ENCODE measurements at regions not wholly inside any gene's neighbourhood (a gene's known extent, or its start where the extent isn't known, plus 50 kb on each side); places are given as distances from the start of the nearest gene placed in this dataset.
"Not testable (repeated sequence)": the region's sequence is repeated elsewhere in the genome, so short reads cannot be mapped to it uniquely, and the experiment has no call there.

- Mint-ChIP-seq H3K9me3 (peaks cover 3% of the 10 kb centered on the region), H3K4me1 (ENCODE audit: low read depth) (no peaks in the 10 kb centered on the region), H3K4me3 (no peak overlapping the region), H3K36me3 (ENCODE audit: low read depth) (no peaks in the 10 kb centered on the region), H3K27ac (no peak overlapping the region), H3K27me3 (no peaks in the 10 kb centered on the region)
- intact Hi-C loops (cut with micrococcal nuclease), result no loop called here
Measured at GRCh38 chr10:123221418-123221817, 67.2 kb downstream of the BUB3 start.

- H3K27ac Mint-ChIP-seq, result no peak overlapping the region
- no peaks in the 10 kb centered on the region for H3K9me3 Mint-ChIP-seq
- intact Hi-C loops (cut with micrococcal nuclease), result no loop called here
- H3K4me1 Mint-ChIP-seq (ENCODE audit: low read depth), result no peaks in the 10 kb centered on the region
- H3K36me3 Mint-ChIP-seq (ENCODE audit: low read depth), result no peaks in the 10 kb centered on the region
- H3K27me3 Mint-ChIP-seq, result no peaks in the 10 kb centered on the region
- H3K4me3 Mint-ChIP-seq, result no peak overlapping the region
Measured at GRCh38 chr10:123222832-123223231, 68.6 kb downstream of the BUB3 start.

- intact Hi-C loops (cut with micrococcal nuclease), result no loop called here
- no peak overlapping the region for H3K27ac Mint-ChIP-seq
- no peaks in the 10 kb centered on the region for H3K27me3 Mint-ChIP-seq
- H3K36me3 Mint-ChIP-seq (ENCODE audit: low read depth), result no peaks in the 10 kb centered on the region
- no peaks in the 10 kb centered on the region for H3K4me1 Mint-ChIP-seq (ENCODE audit: low read depth)
- H3K4me3 Mint-ChIP-seq, result no peak overlapping the region
- H3K9me3 Mint-ChIP-seq, result peaks cover 10% of the 10 kb centered on the region
Measured at GRCh38 chr10:123227706-123228105, 73.5 kb downstream of the BUB3 start.

DNA sequence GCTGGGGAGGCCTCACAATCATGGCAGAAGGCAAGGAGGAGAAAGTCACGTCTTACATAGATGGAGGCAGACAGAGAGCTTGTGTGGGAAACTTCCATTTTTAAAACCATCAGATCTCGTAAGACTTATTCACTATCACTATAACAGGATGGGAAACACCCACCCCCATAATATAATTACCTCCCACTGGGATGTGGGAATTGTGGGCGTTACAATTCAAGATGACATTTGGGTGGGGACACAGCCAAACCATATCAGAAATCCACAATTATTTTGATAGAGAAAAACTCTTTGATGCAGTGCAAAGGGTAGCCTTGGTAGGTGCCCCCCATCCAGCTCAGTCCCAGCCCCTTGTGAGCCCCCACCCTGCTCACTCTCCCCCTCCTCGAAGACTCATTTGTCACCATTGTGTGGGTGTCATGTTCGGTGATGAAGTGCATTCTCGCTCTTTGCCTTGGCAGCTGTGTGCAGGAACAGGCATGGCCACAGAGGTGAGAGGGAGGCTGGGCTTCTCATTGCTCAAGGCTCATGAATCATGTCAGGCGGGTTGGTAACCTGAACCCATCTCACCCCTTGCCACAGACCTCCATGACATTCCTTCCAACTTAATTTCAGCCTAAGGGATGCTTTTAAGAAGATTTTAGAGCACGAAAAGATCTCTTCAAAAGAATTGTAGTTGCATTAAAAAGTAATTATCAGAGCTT, 75.9 kb downstream of the BUB3 start:
- Mint-ChIP-seq H3K4me3 (no peak overlapping the region), H3K36me3 (ENCODE audit: low read depth) (no peaks in the 10 kb centered on the region), H3K27me3 (no peaks in the 10 kb centered on the region), H3K4me1 (ENCODE audit: low read depth) (no peaks in the 10 kb centered on the region), H3K9me3 (peaks cover 27% of the 10 kb centered on the region), H3K27ac (no peak overlapping the region)
- intact Hi-C loops (cut with micrococcal nuclease), result no loop called here

- H3K27me3 Mint-ChIP-seq; H3K4me3 Mint-ChIP-seq; H3K4me1 Mint-ChIP-seq (ENCODE audit: low read depth); H3K36me3 Mint-ChIP-seq (ENCODE audit: low read depth); H3K27ac Mint-ChIP-seq; intact Hi-C loops (cut with micrococcal nuclease): not testable (repeated sequence)
- H3K9me3 Mint-ChIP-seq, result peaks cover 35% of the 10 kb centered on the region
Measured at GRCh38 chr10:123232879-123233278, 78.7 kb downstream of the BUB3 start.

DNA sequence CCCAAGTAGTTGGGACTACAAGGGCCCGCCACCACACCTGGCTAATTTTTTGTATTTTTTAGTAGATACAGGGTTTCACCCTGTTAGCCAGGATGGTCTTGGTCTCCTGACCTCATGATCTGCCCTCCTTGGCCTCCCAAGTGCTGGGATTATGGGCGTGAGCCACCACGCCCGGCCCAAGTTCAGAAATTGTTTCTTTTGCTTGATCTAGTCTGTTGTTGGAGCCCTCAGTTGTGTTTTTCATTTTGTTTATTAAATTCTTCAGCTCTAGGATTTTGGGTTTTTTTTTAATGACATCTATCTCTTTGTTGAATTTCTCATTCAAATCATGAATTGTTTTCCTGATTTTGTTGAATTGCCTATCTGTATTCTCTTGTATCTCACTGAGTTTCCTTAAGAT, 80.8 kb downstream of the BUB3 start:
- not testable (repeated sequence) for H3K36me3 Mint-ChIP-seq (ENCODE audit: low read depth); H3K27ac Mint-ChIP-seq

GRCh38 chr10:123236126-123236525, 81.9 kb downstream of the BUB3 start:
- intact Hi-C loops (cut with micrococcal nuclease), result no loop called here
- no peaks in the 10 kb centered on the region for H3K4me1 Mint-ChIP-seq (ENCODE audit: low read depth)
- no peaks in the 10 kb centered on the region for H3K27me3 Mint-ChIP-seq
- no peak overlapping the region for H3K27ac Mint-ChIP-seq
- H3K4me3 Mint-ChIP-seq, result no peak overlapping the region
- H3K9me3 Mint-ChIP-seq, result peaks cover 25% of the 10 kb centered on the region
- H3K36me3 Mint-ChIP-seq (ENCODE audit: low read depth), result no peaks in the 10 kb centered on the region

More for the DNA sequence above, 80.8 kb downstream of the BUB3 start:
- H3K4me1 Mint-ChIP-seq (ENCODE audit: low read depth); H3K4me3 Mint-ChIP-seq; H3K27me3 Mint-ChIP-seq; intact Hi-C loops (cut with micrococcal nuclease): not testable (repeated sequence)
- peaks cover 28% of the 10 kb centered on the region for H3K9me3 Mint-ChIP-seq

DNA sequence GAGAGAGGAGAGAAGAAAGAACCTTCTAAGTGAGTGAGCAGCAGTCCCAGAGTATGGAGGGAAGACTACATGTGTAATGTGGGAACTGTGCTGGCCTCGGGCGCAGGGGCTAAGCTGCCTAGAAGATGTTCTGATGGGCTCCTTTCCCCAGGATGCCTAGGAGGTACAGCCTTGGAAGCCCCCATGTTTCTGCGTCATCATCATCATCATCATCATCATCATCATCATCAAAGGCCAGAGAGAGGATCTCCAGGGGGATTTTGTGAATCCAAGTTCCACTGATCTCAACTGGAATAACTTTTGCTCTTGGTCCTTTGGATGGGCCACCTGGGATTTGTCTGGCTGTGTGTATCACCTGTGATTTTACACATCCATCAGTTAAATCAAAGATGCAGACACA, 86.0 kb downstream of the BUB3 start:
- H3K27me3 Mint-ChIP-seq, result no peaks in the 10 kb centered on the region
- no peaks in the 10 kb centered on the region for H3K36me3 Mint-ChIP-seq (ENCODE audit: low read depth)
- H3K27ac Mint-ChIP-seq, result no peak overlapping the region
- peaks cover 5% of the 10 kb centered on the region for H3K4me1 Mint-ChIP-seq (ENCODE audit: low read depth)
- no peak overlapping the region for H3K4me3 Mint-ChIP-seq
- intact Hi-C loops (cut with micrococcal nuclease), result no loop called here
- peaks cover 6% of the 10 kb centered on the region for H3K9me3 Mint-ChIP-seq

- no peak overlapping the region for H3K4me3 Mint-ChIP-seq
- intact Hi-C loops (cut with micrococcal nuclease), result no loop called here
- H3K4me1 Mint-ChIP-seq (ENCODE audit: low read depth), result peaks cover 5% of the 10 kb centered on the region
- no peaks in the 10 kb centered on the region for H3K27me3 Mint-ChIP-seq
- peaks cover under 1% of the 10 kb centered on the region for H3K9me3 Mint-ChIP-seq
- no peak overlapping the region for H3K27ac Mint-ChIP-seq
- H3K36me3 Mint-ChIP-seq (ENCODE audit: low read depth), result no peaks in the 10 kb centered on the region
Measured at GRCh38 chr10:123240776-123241175, 86.6 kb downstream of the BUB3 start.

DNA sequence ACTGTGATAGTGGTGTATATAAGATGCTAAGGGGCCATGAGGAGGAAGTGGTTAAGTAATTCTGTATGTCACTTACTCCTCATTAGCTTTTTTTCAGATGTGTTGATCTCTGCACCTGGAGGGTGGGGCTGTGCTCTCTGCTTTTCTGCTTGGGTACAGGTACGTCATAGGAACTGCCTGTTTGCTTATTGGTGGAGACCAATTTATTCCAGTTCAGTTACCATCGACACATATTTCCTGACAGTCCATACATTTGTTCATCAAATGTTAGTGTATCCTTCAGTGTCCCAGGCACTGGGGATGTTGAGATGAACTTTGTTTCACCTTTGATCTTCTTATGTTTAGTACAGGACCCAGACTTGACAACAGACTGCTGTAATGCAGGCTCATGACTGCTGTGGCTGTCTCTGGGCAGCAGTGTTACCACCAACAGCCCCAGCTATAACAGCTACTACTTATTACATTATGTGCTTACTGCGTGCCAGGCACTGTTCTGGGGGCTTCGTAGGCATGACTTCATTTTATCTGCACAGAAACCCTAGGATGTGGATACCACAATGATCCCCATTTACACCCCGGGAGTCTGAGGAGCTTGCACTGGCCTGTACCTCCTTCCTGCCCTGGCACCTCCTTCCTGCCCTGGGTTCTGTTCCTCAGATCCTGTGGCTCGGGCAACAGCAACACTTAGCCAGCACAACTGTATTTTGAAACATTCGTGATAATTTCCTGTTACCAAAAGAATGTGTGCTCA, 87.4 kb downstream of the BUB3 start:
- Mint-ChIP-seq H3K4me3 (no peak overlapping the region), H3K9me3 (no peaks in the 10 kb centered on the region), H3K27me3 (no peaks in the 10 kb centered on the region), H3K27ac (no peak overlapping the region), H3K36me3 (ENCODE audit: low read depth) (no peaks in the 10 kb centered on the region), H3K4me1 (ENCODE audit: low read depth) (peaks cover 5% of the 10 kb centered on the region)
- intact Hi-C loops (cut with micrococcal nuclease), result no loop called here

DNA sequence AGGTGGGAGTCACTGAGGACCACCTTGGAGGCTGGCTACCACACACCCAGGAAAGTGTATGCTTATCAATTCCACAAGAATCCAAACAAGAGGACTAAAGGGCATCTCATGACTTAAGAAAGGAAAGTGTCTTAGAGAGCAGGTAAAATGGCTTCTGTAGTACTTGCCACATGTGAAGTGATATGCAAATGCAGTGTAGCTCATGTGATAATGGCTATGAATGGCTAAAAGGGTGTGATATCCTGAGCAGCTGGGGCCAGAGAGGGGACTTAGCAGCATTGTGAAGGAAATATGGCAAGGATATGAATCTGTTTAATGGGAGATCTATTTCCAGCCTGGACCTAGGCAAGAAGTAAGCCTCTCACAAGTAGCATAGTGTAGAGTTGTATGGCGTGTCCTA, 90.5 kb downstream of the BUB3 start:
- H3K4me3 Mint-ChIP-seq, result no peak overlapping the region
- peaks cover 5% of the 10 kb centered on the region for H3K4me1 Mint-ChIP-seq (ENCODE audit: low read depth)

GRCh38 chr10:123245264-123245663, 91.1 kb downstream of the BUB3 start:
- Mint-ChIP-seq H3K4me3 (no peak overlapping the region), H3K4me1 (ENCODE audit: low read depth) (peaks cover 5% of the 10 kb centered on the region), H3K9me3 (no peaks in the 10 kb centered on the region), H3K27ac (no peak overlapping the region), H3K27me3 (no peaks in the 10 kb centered on the region), H3K36me3 (ENCODE audit: low read depth) (no peaks in the 10 kb centered on the region)
- intact Hi-C loops (cut with micrococcal nuclease), result no loop called here

More for the DNA sequence above, 90.5 kb downstream of the BUB3 start:
- H3K36me3 Mint-ChIP-seq (ENCODE audit: low read depth), result no peaks in the 10 kb centered on the region
- H3K9me3 Mint-ChIP-seq, result no peaks in the 10 kb centered on the region
- no peak overlapping the region for H3K27ac Mint-ChIP-seq
- intact Hi-C loops (cut with micrococcal nuclease), result no loop called here
- H3K27me3 Mint-ChIP-seq, result no peaks in the 10 kb centered on the region

DNA sequence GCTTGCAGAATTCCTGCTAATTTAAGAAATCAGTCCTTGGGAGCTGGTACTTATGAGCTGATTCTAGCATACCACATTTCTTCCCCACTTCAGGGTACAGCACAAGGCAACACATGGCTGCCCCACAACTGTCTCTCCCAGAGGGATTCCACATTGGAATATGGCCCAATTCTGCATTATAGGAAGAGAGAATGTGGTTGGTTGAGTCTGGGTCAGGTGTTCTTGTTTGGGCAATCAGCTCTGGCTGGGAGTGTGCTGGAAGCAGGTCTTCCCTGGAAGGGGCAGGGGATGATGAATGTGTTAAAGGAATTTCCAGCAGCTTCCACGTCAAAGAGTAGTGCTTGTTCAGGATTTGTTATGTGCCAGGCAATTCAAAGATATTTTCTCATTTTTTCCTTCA, 95.7 kb downstream of the BUB3 start:
- Mint-ChIP-seq H3K9me3 (no peaks in the 10 kb centered on the region), H3K4me3 (no peak overlapping the region), H3K4me1 (ENCODE audit: low read depth) (no peaks in the 10 kb centered on the region), H3K27me3 (no peaks in the 10 kb centered on the region), H3K36me3 (ENCODE audit: low read depth) (no peaks in the 10 kb centered on the region), H3K27ac (no peak overlapping the region)
- intact Hi-C loops (cut with micrococcal nuclease), result no loop called here

DNA sequence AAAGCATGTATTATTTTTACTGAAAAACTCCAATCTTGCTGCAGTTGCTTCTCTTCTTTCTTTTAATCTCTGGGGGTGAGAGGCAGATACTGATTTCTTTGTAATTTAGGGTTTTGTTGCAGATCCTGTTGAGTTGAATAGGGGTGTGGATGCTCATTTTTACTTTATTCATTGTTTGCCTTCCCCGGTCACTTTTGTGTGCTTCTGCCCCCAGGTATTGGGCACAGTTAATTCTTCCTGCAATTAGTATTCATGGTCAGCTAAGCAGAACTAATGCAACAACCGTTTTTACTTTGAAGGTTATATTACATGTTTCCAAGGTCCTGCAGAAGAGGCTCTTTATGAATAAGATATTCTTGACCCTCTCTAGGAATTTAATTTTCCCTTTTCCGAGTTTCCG, 96.4 kb downstream of the BUB3 start:
- H3K9me3 Mint-ChIP-seq, result no peaks in the 10 kb centered on the region
- H3K27me3 Mint-ChIP-seq, result no peaks in the 10 kb centered on the region
- no peak overlapping the region for H3K4me3 Mint-ChIP-seq
- no peaks in the 10 kb centered on the region for H3K36me3 Mint-ChIP-seq (ENCODE audit: low read depth)
- intact Hi-C loops (cut with micrococcal nuclease), result no loop called here
- H3K4me1 Mint-ChIP-seq (ENCODE audit: low read depth), result no peaks in the 10 kb centered on the region
- no peak overlapping the region for H3K27ac Mint-ChIP-seq

GRCh38 chr10:123252779-123253178, 98.6 kb downstream of the BUB3 start:
- H3K27ac Mint-ChIP-seq, result no peak overlapping the region
- no peaks in the 10 kb centered on the region for H3K36me3 Mint-ChIP-seq (ENCODE audit: low read depth)
- H3K4me3 Mint-ChIP-seq, result no peak overlapping the region
- intact Hi-C loops (cut with micrococcal nuclease), result no loop called here
- H3K9me3 Mint-ChIP-seq, result no peaks in the 10 kb centered on the region
- no peaks in the 10 kb centered on the region for H3K4me1 Mint-ChIP-seq (ENCODE audit: low read depth)
- H3K27me3 Mint-ChIP-seq, result no peaks in the 10 kb centered on the region
